Endothelial cell of umbilical vein (primary cell): ENCODE measurements at regions not wholly inside any gene's neighbourhood (a gene's known extent, or its start where the extent isn't known, plus 50 kb on each side); places are given as distances from the start of the nearest gene placed in this dataset.

Experiments
- BruUV-seq: library from RNA; stranded (reverse); fragments of 400-500 nt; replicated peaks from 2 replicates; lab custom pipeline; 2021; lab: Mats Ljungman, UMichigan
- CTCF ChIA-PET: fragments of 300-600, 350-600 bp; sonication (Branson Sonifier 250); formaldehyde crosslinking; loops from one replicate; lab custom pipeline; 2021; ENCODE audit warnings: antibody characterized with exemption, inconsistent platforms; lab: Charles Lee
- POLR2A ChIA-PET: fragments of 300-600, 350-600 bp; sonication (Branson Sonifier 250); formaldehyde crosslinking; loops from one replicate; lab custom pipeline; 2021; ENCODE audit warnings: antibody characterized with exemption, inconsistent platforms; lab: Charles Lee
- DNase-seq: peaks from one replicate; pipeline ENCODE4 v3.0.0-alpha.2; 2011; ENCODE audit warnings: low read depth, low spot score
- FAIRE-seq: peaks from 2 replicates; lab custom pipeline; 2011; peaks lifted over from hg19 to GRCh38; lab: Jason Lieb, UNC
- H2AFZ ChIP-seq: 2 replicates; pipeline ENCODE4 v1.6.0; 2012; ENCODE audit warnings: low read depth, low read length, control low read depth, inconsistent platforms
- H3K27ac ChIP-seq: 2 replicates; pipeline ENCODE4 v1.5.1; 2011; ENCODE audit warnings: low read depth, mild to moderate bottlenecking, control low read depth, low read length, moderate library complexity; ENCODE audit not compliant: insufficient read depth
- H3K27me3 ChIP-seq, 2 experiments: 2 replicates each; pipeline versions ENCODE4 v1.6.0 to v1.6.1; 2011; ENCODE audit warnings: low read length in 2 of 2, mixed read lengths in 1 of 2; ENCODE audit not compliant: control insufficient read depth in 2 of 2, insufficient read depth in 2 of 2
- H3K36me3 ChIP-seq, 2 experiments: 2 replicates in 1 of 2; 3 replicates in 1 of 2; pipeline ENCODE4 v1.5.1; 2011; ENCODE audit warnings: low read length in 2 of 2, mild to moderate bottlenecking in 1 of 2, moderate library complexity in 1 of 2; ENCODE audit not compliant: control insufficient read depth in 2 of 2, insufficient read depth in 2 of 2; ENCODE audit errors: extremely low read depth in 1 of 2
- H3K4me1 ChIP-seq: 3 replicates; pipeline ENCODE4 v1.5.1; 2011; ENCODE audit warnings: mild to moderate bottlenecking, low read length; ENCODE audit not compliant: control insufficient read depth, insufficient read depth; ENCODE audit errors: extremely low read depth
- H3K4me2 ChIP-seq: 2 replicates; pipeline ENCODE4 v1.6.1; 2011; ENCODE audit warnings: low read length, control low read depth, mixed read lengths; ENCODE audit not compliant: insufficient read depth
- H3K4me3 ChIP-seq, 3 experiments: fragments of 200-600 bp in 1 of 3; sonication (generic), shearing (Covaris generic) in 1 of 3; replicated peaks in 1 of 3; 2 replicates each; pipeline ENCODE4 v1.5.1; 2011 to 2016; ENCODE audit warnings: control low read depth in 3 of 3, low read length in 3 of 3, mild to moderate bottlenecking in 2 of 3, inconsistent platforms in 1 of 3, low read depth in 1 of 3, moderate library complexity in 1 of 3; ENCODE audit not compliant: insufficient read depth in 1 of 3
- H3K79me2 ChIP-seq: 2 replicates; pipeline ENCODE4 v1.6.0; 2012; ENCODE audit warnings: low read length, inconsistent platforms; ENCODE audit not compliant: control insufficient read depth, insufficient read depth
- H3K9ac ChIP-seq: replicated peaks from 2 replicates; pipeline ENCODE3; 2011; ENCODE audit warnings: low read length, control low read depth; ENCODE audit not compliant: insufficient read depth; ENCODE audit errors: extremely low read depth
- H3K9me1 ChIP-seq: replicated peaks from 3 replicates; pipeline ENCODE4 v1.6.0; 2011; ENCODE audit warnings: mild to moderate bottlenecking, low read length; ENCODE audit not compliant: control insufficient read depth, insufficient read depth; ENCODE audit errors: extremely low read depth
- H3K9me3 ChIP-seq: replicated peaks from 2 replicates; pipeline ENCODE4 v1.5.1; 2012; ENCODE audit warnings: low read length, inconsistent platforms; ENCODE audit not compliant: control insufficient read depth, insufficient read depth
- H4K20me1 ChIP-seq: replicated peaks from 2 replicates; pipeline ENCODE3; 2011; ENCODE audit warnings: mild to moderate bottlenecking, low read length; ENCODE audit not compliant: control insufficient read depth, insufficient read depth; ENCODE audit errors: extremely low read depth
- EZH2 ChIP-seq: IDR thresholded peaks from 2 replicates; pipeline ENCODE4 v1.6.1; 2012; ENCODE audit warnings: borderline replicate concordance, low read depth, mild to moderate bottlenecking, moderate library complexity, low read length, inconsistent platforms; ENCODE audit not compliant: severe bottlenecking
- FOS ChIP-seq: IDR thresholded peaks from 2 replicates; pipeline ENCODE4 v1.6.1; 2011; ENCODE audit warnings: mild to moderate bottlenecking, low read length, moderate library complexity, borderline replicate concordance; ENCODE audit not compliant: insufficient read depth
- GATA2 ChIP-seq: IDR thresholded peaks from 2 replicates; pipeline ENCODE4 v1.7.0; 2011; ENCODE audit warnings: low read depth, mild to moderate bottlenecking, moderate library complexity, mixed read lengths, low read length; ENCODE audit not compliant: insufficient read length, insufficient read depth
- JUN ChIP-seq: IDR thresholded peaks from 2 replicates; pipeline ENCODE4 v1.6.1; 2011; ENCODE audit warnings: borderline replicate concordance, low read depth; ENCODE audit not compliant: insufficient read length, insufficient read depth
- MYC ChIP-seq: IDR thresholded peaks from one replicate; pipeline ENCODE4 v1.6.1; 2011; ENCODE audit warnings: mild to moderate bottlenecking, low read depth, low read length
- POLR2A ChIP-seq: IDR thresholded peaks from 2 replicates; pipeline ENCODE4 v1.6.1; 2012; ENCODE audit warnings: low read depth, mild to moderate bottlenecking, control low read depth, low read length
- POLR2AphosphoS5 ChIP-seq: IDR thresholded peaks from 2 replicates; pipeline ENCODE4 v1.6.1; 2012; ENCODE audit warnings: low read depth, mild to moderate bottlenecking, control low read depth, low read length, moderate library complexity; ENCODE audit not compliant: insufficient read depth
- dilution Hi-C: fragments of 300-500 bp; cut with MboI; formaldehyde crosslinking; loops from one replicate; pipeline ENCODE4 v1.15.0; 2019; ENCODE audit warnings: low sequenced_read_pairs; ENCODE audit not compliant: extremely low pct_ligation_motif_present
- intact Hi-C: fragments of 100-400 bp; cut with micrococcal nuclease; formaldehyde crosslinking; loops from one replicate; pipeline ENCODE4 v1.10.0; 2022
- TF ChIP-seq, protein P1 (sequence below): IDR thresholded peaks from 2 replicates; pipeline ENCODE4 v1.6.1; 2011; ENCODE audit not compliant: insufficient read depth, insufficient read length
- TF ChIP-seq, protein P2 (sequence below), 2 donors: IDR thresholded peaks; 1 replicate in 1 of 2; 2 replicates in 1 of 2; pipeline ENCODE4 v1.5.1; 2011; ENCODE audit warnings: low read length in 2 of 2, mild to moderate bottlenecking in 2 of 2, moderate library complexity in 2 of 2, control low read depth in 1 of 2, inconsistent platforms in 1 of 2, low read depth in 1 of 2; ENCODE audit not compliant: insufficient read depth in 1 of 2; ENCODE audit errors: extremely low read depth in 1 of 2

DNA sequence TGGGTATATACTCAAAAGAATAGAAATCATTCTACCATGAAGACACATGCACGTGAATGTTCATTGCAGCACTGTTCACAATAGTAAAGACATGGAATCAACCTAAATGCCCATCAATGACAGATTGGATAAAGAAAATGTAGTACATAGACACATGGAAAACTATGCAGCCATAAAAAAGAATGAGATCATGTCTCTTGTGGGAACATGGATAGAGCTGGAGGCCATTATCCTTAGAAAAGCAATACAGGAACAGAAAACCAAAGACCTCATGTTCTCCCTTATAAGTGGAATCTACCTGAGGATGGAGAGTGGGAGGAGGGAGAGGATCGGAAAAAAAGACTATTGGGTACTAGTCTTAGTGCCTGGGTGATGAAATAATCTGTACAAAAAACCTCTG, 143.9 kb downstream of the RHOU start:
- Histone ChIP-seq H3K9ac (no peak overlapping the region), H3K4me1 (no peaks in the 10 kb centered on the region), H3K9me1 (no peaks in the 10 kb centered on the region), H4K20me1 (no peaks in the 10 kb centered on the region), H3K9me3 (no peaks in the 10 kb centered on the region), H2AFZ (no peak overlapping the region), H3K27me3 (no peaks in the 10 kb centered on the region), H3K27ac (no peak overlapping the region), H3K4me3 (no peak overlapping the region), H3K4me2 (no peak overlapping the region), H3K79me2 (no peaks in the 10 kb centered on the region), H3K36me3 (no peaks in the 10 kb centered on the region)
- FAIRE-seq (no peak), DNase-seq (no peak)
- ChIA-PET CTCF (no interaction called here), POLR2A (no interaction called here)
- BruUV-seq: no TSS peak
- intact Hi-C loops (no loop called here), dilution Hi-C loops (no loop called here)
- TF ChIP-seq, protein P1, sequence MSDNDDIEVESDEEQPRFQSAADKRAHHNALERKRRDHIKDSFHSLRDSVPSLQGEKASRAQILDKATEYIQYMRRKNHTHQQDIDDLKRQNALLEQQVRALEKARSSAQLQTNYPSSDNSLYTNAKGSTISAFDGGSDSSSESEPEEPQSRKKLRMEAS: no peak
- TF ChIP-seq EZH2 (no peak), GATA2 (no peak), POLR2AphosphoS5 (no peak), MYC (no peak), FOS (no peak), JUN (no peak), POLR2A (no peak)
- TF ChIP-seq, protein P2, sequence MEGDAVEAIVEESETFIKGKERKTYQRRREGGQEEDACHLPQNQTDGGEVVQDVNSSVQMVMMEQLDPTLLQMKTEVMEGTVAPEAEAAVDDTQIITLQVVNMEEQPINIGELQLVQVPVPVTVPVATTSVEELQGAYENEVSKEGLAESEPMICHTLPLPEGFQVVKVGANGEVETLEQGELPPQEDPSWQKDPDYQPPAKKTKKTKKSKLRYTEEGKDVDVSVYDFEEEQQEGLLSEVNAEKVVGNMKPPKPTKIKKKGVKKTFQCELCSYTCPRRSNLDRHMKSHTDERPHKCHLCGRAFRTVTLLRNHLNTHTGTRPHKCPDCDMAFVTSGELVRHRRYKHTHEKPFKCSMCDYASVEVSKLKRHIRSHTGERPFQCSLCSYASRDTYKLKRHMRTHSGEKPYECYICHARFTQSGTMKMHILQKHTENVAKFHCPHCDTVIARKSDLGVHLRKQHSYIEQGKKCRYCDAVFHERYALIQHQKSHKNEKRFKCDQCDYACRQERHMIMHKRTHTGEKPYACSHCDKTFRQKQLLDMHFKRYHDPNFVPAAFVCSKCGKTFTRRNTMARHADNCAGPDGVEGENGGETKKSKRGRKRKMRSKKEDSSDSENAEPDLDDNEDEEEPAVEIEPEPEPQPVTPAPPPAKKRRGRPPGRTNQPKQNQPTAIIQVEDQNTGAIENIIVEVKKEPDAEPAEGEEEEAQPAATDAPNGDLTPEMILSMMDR (IDR thresholded peaks at IDR 0.05; ENCODE audit: extremely low read depth in 1 of 2, insufficient read depth in 1 of 2, low read depth in 1 of 2, low read length in 2 of 2): no peak
